ENCODE measurements at regions not wholly inside any gene's neighbourhood (a gene's known extent, or its start where the extent isn't known, plus 50 kb on each side); places are given as distances from the start of the nearest gene placed in this dataset.
"Not testable (repeated sequence)": the region's sequence is repeated elsewhere in the genome, so short reads cannot be mapped to it uniquely, and the experiment has no call there.

- Histone ChIP-seq H2BK15ac (ENCODE audit: low read depth, low read length) (no peak overlapping the region), H3K79me2 (ENCODE audit: insufficient read depth, low read length) (no peaks in the 10 kb centered on the region), H3K14ac (ENCODE audit: insufficient read depth, low read length) (no peak overlapping the region), H4K8ac (replicated peaks; ENCODE audit: insufficient read length, low read depth, low read length) (no peak overlapping the region), H3K27ac (ENCODE audit: insufficient read length, low read depth, low read length) (peak overlapping the region; percentile 51), H3K56ac (ENCODE audit: insufficient read length, low read depth, low read length) (no peak overlapping the region), H3K9me3 (ENCODE audit: control insufficient read depth, low read depth, low read length) (no peaks in the 10 kb centered on the region), H3K4me1 (ENCODE audit: insufficient read depth, low read length) (peaks cover 4% of the 10 kb centered on the region), H2AK5ac (ENCODE audit: insufficient read length, low read length) (no peak overlapping the region), H4K5ac (ENCODE audit: insufficient read length, low read depth, low read length) (no peak overlapping the region), H2AFZ (ENCODE audit: low read length) (no peak overlapping the region), H3K23ac (ENCODE audit: insufficient read length, low read depth, low read length) (no peak overlapping the region), H3K4ac (ENCODE audit: low read depth, low read length) (no peak overlapping the region), H2BK5ac (ENCODE audit: insufficient read length, low read length) (no peak overlapping the region), H3T11ph (ENCODE audit: low read length) (no peak overlapping the region), H3K4me2 (ENCODE audit: insufficient read depth, insufficient read length, low read length) (no peak overlapping the region), H2BK12ac (ENCODE audit: insufficient read length, low read depth, low read length) (no peak overlapping the region), H4K91ac (ENCODE audit: insufficient read length, low read depth, low read length) (no peak overlapping the region), H3K79me1 (ENCODE audit: insufficient read depth, low read depth, low read length, poor library complexity, severe bottlenecking) (no peaks in the 10 kb centered on the region), H3K18ac (ENCODE audit: insufficient read length, low read depth, low read length) (no peak overlapping the region), H2BK120ac (ENCODE audit: low read depth, low read length, poor library complexity, severe bottlenecking) (no peak overlapping the region), H3K27me3 (ENCODE audit: insufficient read depth, low read length) (no peaks in the 10 kb centered on the region), H4K20me1 (ENCODE audit: control insufficient read depth, insufficient read depth, insufficient read length) (no peaks in the 10 kb centered on the region), H2BK20ac (ENCODE audit: low read depth, low read length, poor library complexity, severe bottlenecking) (no peak overlapping the region), H3K9ac (ENCODE audit: extremely low read depth, insufficient read length, low read length) (no peak overlapping the region), H3K23me2 (ENCODE audit: insufficient read length, low read depth, low read length, poor library complexity, severe bottlenecking) (no peaks in the 10 kb centered on the region)
- Mint-ChIP-seq H3K4me3 (no peak overlapping the region), H3K9me3 (no peaks in the 10 kb centered on the region), H3K27me3 (ENCODE audit: low read depth) (no peaks in the 10 kb centered on the region), H3K36me3 (ENCODE audit: insufficient read depth in 1 of 3, low read depth in 3 of 3) (no peaks in the 10 kb centered on the region; a peak in 1 of 7 replicates), H3K27ac (peak overlapping the region in 2 of 3 experiments; percentile 55 to 82; a peak in 3 of 7 replicates), H3K4me1 (peaks cover 16 to 19% of the 10 kb centered on the region in 2 experiments)
- DNase-seq: no peak
- TF ChIP-seq, protein P1, sequence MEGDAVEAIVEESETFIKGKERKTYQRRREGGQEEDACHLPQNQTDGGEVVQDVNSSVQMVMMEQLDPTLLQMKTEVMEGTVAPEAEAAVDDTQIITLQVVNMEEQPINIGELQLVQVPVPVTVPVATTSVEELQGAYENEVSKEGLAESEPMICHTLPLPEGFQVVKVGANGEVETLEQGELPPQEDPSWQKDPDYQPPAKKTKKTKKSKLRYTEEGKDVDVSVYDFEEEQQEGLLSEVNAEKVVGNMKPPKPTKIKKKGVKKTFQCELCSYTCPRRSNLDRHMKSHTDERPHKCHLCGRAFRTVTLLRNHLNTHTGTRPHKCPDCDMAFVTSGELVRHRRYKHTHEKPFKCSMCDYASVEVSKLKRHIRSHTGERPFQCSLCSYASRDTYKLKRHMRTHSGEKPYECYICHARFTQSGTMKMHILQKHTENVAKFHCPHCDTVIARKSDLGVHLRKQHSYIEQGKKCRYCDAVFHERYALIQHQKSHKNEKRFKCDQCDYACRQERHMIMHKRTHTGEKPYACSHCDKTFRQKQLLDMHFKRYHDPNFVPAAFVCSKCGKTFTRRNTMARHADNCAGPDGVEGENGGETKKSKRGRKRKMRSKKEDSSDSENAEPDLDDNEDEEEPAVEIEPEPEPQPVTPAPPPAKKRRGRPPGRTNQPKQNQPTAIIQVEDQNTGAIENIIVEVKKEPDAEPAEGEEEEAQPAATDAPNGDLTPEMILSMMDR (conservative IDR thresholded peaks at IDR 0.05): no peak
Observed at GRCh38 chr3:162722337-162722736, 1225.7 kb downstream of the OTOL1 start.

- not testable (repeated sequence) for H2BK5ac ChIP-seq (ENCODE audit: insufficient read length, low read length); H3K9me3 ChIP-seq (ENCODE audit: control insufficient read depth, low read depth, low read length); H2BK12ac ChIP-seq (ENCODE audit: insufficient read length, low read depth, low read length); H4K8ac ChIP-seq (replicated peaks; ENCODE audit: insufficient read length, low read depth, low read length); H4K91ac ChIP-seq (ENCODE audit: insufficient read length, low read depth, low read length); H4K20me1 ChIP-seq (ENCODE audit: control insufficient read depth, insufficient read depth, insufficient read length); H3K14ac ChIP-seq (ENCODE audit: insufficient read depth, low read length); H3K79me2 ChIP-seq (ENCODE audit: insufficient read depth, low read length); H2BK120ac ChIP-seq (ENCODE audit: low read depth, low read length, poor library complexity, severe bottlenecking); H2BK20ac ChIP-seq (ENCODE audit: low read depth, low read length, poor library complexity, severe bottlenecking); H2AK5ac ChIP-seq (ENCODE audit: insufficient read length, low read length); H3K4ac ChIP-seq (ENCODE audit: low read depth, low read length); H3K4me1 ChIP-seq (ENCODE audit: insufficient read depth, low read length); H2BK15ac ChIP-seq (ENCODE audit: low read depth, low read length); H3K23me2 ChIP-seq (ENCODE audit: insufficient read length, low read depth, low read length, poor library complexity, severe bottlenecking); H4K5ac ChIP-seq (ENCODE audit: insufficient read length, low read depth, low read length); H3K9me3 Mint-ChIP-seq; H2AFZ ChIP-seq (ENCODE audit: low read length); H3K4me3 Mint-ChIP-seq; H3T11ph ChIP-seq (ENCODE audit: low read length); H3K27me3 ChIP-seq (ENCODE audit: insufficient read depth, low read length); H3K18ac ChIP-seq (ENCODE audit: insufficient read length, low read depth, low read length); H3K27me3 Mint-ChIP-seq (ENCODE audit: low read depth); H3K36me3 Mint-ChIP-seq (ENCODE audit: insufficient read depth in 1 of 3, low read depth in 3 of 3); H3K27ac Mint-ChIP-seq; H3K9ac ChIP-seq (ENCODE audit: extremely low read depth, insufficient read length, low read length); H3K23ac ChIP-seq (ENCODE audit: insufficient read length, low read depth, low read length); H3K79me1 ChIP-seq (ENCODE audit: insufficient read depth, low read depth, low read length, poor library complexity, severe bottlenecking); H3K4me2 ChIP-seq (ENCODE audit: insufficient read depth, insufficient read length, low read length); H3K56ac ChIP-seq (ENCODE audit: insufficient read length, low read depth, low read length)
- peaks cover 16 to 19% of the 10 kb centered on the region in 2 experiments for H3K4me1 Mint-ChIP-seq
- WGBS (ENCODE audit: extremely low coverage, insufficient read length, low lambda C conversion rate): no CpG with 5 or more reads among the region's 5 CpGs
- DNase-seq: peak; percentile 65
- H3K27ac ChIP-seq (ENCODE audit: insufficient read length, low read depth, low read length): peak overlapping the region; percentile 51
Observed at GRCh38 chr3:162722796-162723195, 1226.2 kb downstream of the OTOL1 start.

Measured in H9 (cell line).